ENCODE measurements at regions not wholly inside any gene's neighbourhood (a gene's known extent, or its start where the extent isn't known, plus 50 kb on each side); places are given as distances from the start of the nearest gene placed in this dataset.

- TF ChIP-seq EZH2 (IDR thresholded peaks at IDR 0.05; ENCODE audit: insufficient read depth, poor library complexity, severe bottlenecking) (no peak), EZH2phosphoT487 (IDR thresholded peaks at IDR 0.05; ENCODE audit: insufficient read depth, low read depth) (no peak)
These were observed 1082.6 kb downstream of the EFNB2 start for GRCh38 chr13:105452895-105453294.
